WTC11 (cell line): ENCODE measurements at regions not wholly inside any gene's neighbourhood (a gene's known extent, or its start where the extent isn't known, plus 50 kb on each side); places are given as distances from the start of the nearest gene placed in this dataset.

Source experiments
- ATAC-seq: fragments of 200-7000 bp; cut with Tn5 transposase; 2 replicates; pipeline ENCODE4 v1.10.0; 2021; ENCODE audit warnings: mild to moderate bottlenecking, moderate library complexity
- CTCF ChIA-PET: fragments of 300-600 bp; sonication (Branson Sonifier 250); formaldehyde crosslinking; loops from one replicate; lab custom pipeline; 2021; ENCODE audit warnings: antibody characterized with exemption; lab: Charles Lee
- POLR2A ChIA-PET: fragments of 350-600 bp; sonication (Branson Sonifier 250); formaldehyde crosslinking; loops from one replicate; lab custom pipeline; 2021; ENCODE audit warnings: antibody characterized with exemption; lab: Charles Lee
- DNase-seq: peaks from one replicate; pipeline ENCODE4 v3.0.0; 2021; ENCODE audit warnings: low spot score
- H3K27ac Mint-ChIP-seq: 2 replicates; pipeline ENCODE4 v1.8.0; 2021; ENCODE audit warnings: mixed read lengths
- H3K27me3 Mint-ChIP-seq: 2 replicates; pipeline ENCODE4 v1.8.0; 2021; ENCODE audit warnings: low read depth, mild to moderate bottlenecking, moderate library complexity, mixed read lengths
- H3K36me3 Mint-ChIP-seq: 2 replicates; pipeline ENCODE4 v1.8.0; 2021; ENCODE audit warnings: mixed read lengths
- H3K4me1 Mint-ChIP-seq: 2 replicates; pipeline ENCODE4 v1.8.0; 2022; ENCODE audit warnings: mixed read lengths
- H3K4me3 Mint-ChIP-seq: 2 replicates; pipeline ENCODE4 v1.8.0; 2021; ENCODE audit warnings: mild to moderate bottlenecking, moderate library complexity, mixed read lengths
- H3K9me3 Mint-ChIP-seq: 2 replicates; pipeline ENCODE4 v1.8.0; 2021; ENCODE audit warnings: mixed read lengths
- ATF1 ChIP-seq: sonication (generic); formaldehyde crosslinking; IDR thresholded peaks from 2 replicates; pipeline ENCODE4 v1.8.1; 2023; ENCODE audit warnings: mild to moderate bottlenecking, moderate library complexity, missing genetic modification reagents
- CBFB ChIP-seq: sonication (generic); formaldehyde crosslinking; IDR thresholded peaks from 2 replicates; pipeline ENCODE4 v1.8.1; 2022; ENCODE audit warnings: mild to moderate bottlenecking, low read depth, missing genetic modification reagents
- ETV6 ChIP-seq: sonication (generic); formaldehyde crosslinking; IDR thresholded peaks from 2 replicates; pipeline ENCODE4 v1.8.1; 2022; ENCODE audit warnings: mild to moderate bottlenecking, missing genetic modification reagents
- FOXJ3 ChIP-seq: sonication (generic); formaldehyde crosslinking; IDR thresholded peaks from 2 replicates; pipeline ENCODE4 v1.9.0; 2021; ENCODE audit warnings: missing genetic modification reagents, mild to moderate bottlenecking, borderline replicate concordance
- FOXP4 ChIP-seq: sonication (generic); formaldehyde crosslinking; IDR thresholded peaks from 2 replicates; pipeline ENCODE4 v1.8.0; 2022; ENCODE audit warnings: mild to moderate bottlenecking, missing genetic modification reagents
- GRHL2 ChIP-seq: fragments of 250-450 bp; sonication (Bioruptor Pico); IDR thresholded peaks from 2 replicates; pipeline ENCODE4 v1.8.0; 2022; ENCODE audit warnings: mild to moderate bottlenecking, moderate library complexity; ENCODE audit not compliant: insufficient replicate concordance, severe bottlenecking
- HMGA2 ChIP-seq: fragments of 250-450 bp; sonication (Bioruptor Pico); IDR thresholded peaks from 2 replicates; pipeline ENCODE4 v1.4.0; 2021; ENCODE audit warnings: mild to moderate bottlenecking, moderate library complexity
- IRF1 ChIP-seq: sonication (generic); formaldehyde crosslinking; IDR thresholded peaks from 2 replicates; pipeline ENCODE4 v1.8.0; 2023; ENCODE audit warnings: missing genetic modification reagents
- MYBL2 ChIP-seq: sonication (generic); formaldehyde crosslinking; IDR thresholded peaks from 2 replicates; pipeline ENCODE4 v1.8.1; 2023; ENCODE audit warnings: mild to moderate bottlenecking, moderate library complexity, missing genetic modification reagents
- SMAD3 ChIP-seq: sonication (generic); formaldehyde crosslinking; IDR thresholded peaks from 2 replicates; pipeline ENCODE4 v1.8.0; 2022; ENCODE audit warnings: missing genetic modification reagents, mild to moderate bottlenecking, borderline replicate concordance
- SP1 ChIP-seq: sonication (generic); formaldehyde crosslinking; conservative IDR thresholded peaks from 2 replicates; pipeline ENCODE4 v1.8.1; 2022; ENCODE audit warnings: missing genetic modification reagents
- TEAD4 ChIP-seq: sonication (generic); formaldehyde crosslinking; IDR thresholded peaks from 2 replicates; pipeline ENCODE4 v1.8.0; 2022; ENCODE audit warnings: mild to moderate bottlenecking, missing genetic modification reagents
- USF2 ChIP-seq: sonication (generic); formaldehyde crosslinking; IDR thresholded peaks from 2 replicates; pipeline ENCODE4 v1.8.1; 2023; ENCODE audit warnings: mild to moderate bottlenecking, missing genetic modification reagents, moderate library complexity
- ZNF138 ChIP-seq: sonication (generic); formaldehyde crosslinking; conservative IDR thresholded peaks from 2 replicates; pipeline ENCODE4 v1.8.1; 2022; ENCODE audit warnings: mild to moderate bottlenecking, moderate library complexity, missing genetic modification reagents
- ZNF263 ChIP-seq: sonication (generic); formaldehyde crosslinking; IDR thresholded peaks from 2 replicates; pipeline ENCODE4 v1.8.1; 2022; ENCODE audit warnings: low read depth, mild to moderate bottlenecking, moderate library complexity, missing genetic modification reagents
- TF ChIP-seq, protein P1 (sequence below): sonication (generic); formaldehyde crosslinking; IDR thresholded peaks from 2 replicates; pipeline ENCODE4 v1.8.1; 2023; ENCODE audit warnings: mild to moderate bottlenecking, moderate library complexity, missing genetic modification reagents
- TF ChIP-seq, protein P2 (sequence below): fragments of 250-450 bp; sonication (Bioruptor Pico); IDR thresholded peaks from 2 replicates; pipeline ENCODE4 v1.9.0; 2021; ENCODE audit warnings: mild to moderate bottlenecking
- TF ChIP-seq, protein P3 (sequence below): sonication (generic); formaldehyde crosslinking; IDR thresholded peaks from 2 replicates; pipeline ENCODE4 v1.8.0; 2022; ENCODE audit warnings: mild to moderate bottlenecking, missing genetic modification reagents
- TF ChIP-seq, protein P4 (sequence below): sonication (generic); formaldehyde crosslinking; conservative IDR thresholded peaks from 2 replicates; pipeline ENCODE4 v1.8.1; 2023; ENCODE audit warnings: mild to moderate bottlenecking, low read depth, missing genetic modification reagents, moderate library complexity

- TF ChIP-seq IRF1 (CRISPR knock-in tag) (no peak), MYBL2 (CRISPR knock-in tag) (no peak)
- TF ChIP-seq, protein P1, sequence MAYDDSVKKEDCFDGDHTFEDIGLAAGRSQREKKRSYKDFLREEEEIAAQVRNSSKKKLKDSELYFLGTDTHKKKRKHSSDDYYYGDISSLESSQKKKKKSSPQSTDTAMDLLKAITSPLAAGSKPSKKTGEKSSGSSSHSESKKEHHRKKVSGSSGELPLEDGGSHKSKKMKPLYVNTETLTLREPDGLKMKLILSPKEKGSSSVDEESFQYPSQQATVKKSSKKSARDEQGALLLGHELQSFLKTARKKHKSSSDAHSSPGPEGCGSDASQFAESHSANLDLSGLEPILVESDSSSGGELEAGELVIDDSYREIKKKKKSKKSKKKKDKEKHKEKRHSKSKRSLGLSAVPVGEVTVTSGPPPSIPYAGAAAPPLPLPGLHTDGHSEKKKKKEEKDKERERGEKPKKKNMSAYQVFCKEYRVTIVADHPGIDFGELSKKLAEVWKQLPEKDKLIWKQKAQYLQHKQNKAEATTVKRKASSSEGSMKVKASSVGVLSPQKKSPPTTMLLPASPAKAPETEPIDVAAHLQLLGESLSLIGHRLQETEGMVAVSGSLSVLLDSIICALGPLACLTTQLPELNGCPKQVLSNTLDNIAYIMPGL (CRISPR knock-in tag) = no peak
- TF ChIP-seq, protein P2, sequence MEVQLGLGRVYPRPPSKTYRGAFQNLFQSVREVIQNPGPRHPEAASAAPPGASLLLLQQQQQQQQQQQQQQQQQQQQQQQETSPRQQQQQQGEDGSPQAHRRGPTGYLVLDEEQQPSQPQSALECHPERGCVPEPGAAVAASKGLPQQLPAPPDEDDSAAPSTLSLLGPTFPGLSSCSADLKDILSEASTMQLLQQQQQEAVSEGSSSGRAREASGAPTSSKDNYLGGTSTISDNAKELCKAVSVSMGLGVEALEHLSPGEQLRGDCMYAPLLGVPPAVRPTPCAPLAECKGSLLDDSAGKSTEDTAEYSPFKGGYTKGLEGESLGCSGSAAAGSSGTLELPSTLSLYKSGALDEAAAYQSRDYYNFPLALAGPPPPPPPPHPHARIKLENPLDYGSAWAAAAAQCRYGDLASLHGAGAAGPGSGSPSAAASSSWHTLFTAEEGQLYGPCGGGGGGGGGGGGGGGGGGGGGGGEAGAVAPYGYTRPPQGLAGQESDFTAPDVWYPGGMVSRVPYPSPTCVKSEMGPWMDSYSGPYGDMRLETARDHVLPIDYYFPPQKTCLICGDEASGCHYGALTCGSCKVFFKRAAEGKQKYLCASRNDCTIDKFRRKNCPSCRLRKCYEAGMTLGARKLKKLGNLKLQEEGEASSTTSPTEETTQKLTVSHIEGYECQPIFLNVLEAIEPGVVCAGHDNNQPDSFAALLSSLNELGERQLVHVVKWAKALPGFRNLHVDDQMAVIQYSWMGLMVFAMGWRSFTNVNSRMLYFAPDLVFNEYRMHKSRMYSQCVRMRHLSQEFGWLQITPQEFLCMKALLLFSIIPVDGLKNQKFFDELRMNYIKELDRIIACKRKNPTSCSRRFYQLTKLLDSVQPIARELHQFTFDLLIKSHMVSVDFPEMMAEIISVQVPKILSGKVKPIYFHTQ (CRISPR knock-in tag) = no peak
Measured at GRCh38 chr9:79280691-79281090, 291.1 kb upstream of the TLE4 start (continued).

- no peak for ATAC-seq
- Mint-ChIP-seq H3K27me3 (no peaks in the 10 kb centered on the region), H3K4me3 (no peak overlapping the region), H3K4me1 (peaks cover 5% of the 10 kb centered on the region), H3K27ac (no peak overlapping the region), H3K9me3 (peaks cover 17% of the 10 kb centered on the region), H3K36me3 (no peaks in the 10 kb centered on the region)
- no peak for DNase-seq
- CTCF ChIA-PET = no interaction called here
- POLR2A ChIA-PET = no interaction called here
- TF ChIP-seq ZNF263 (CRISPR knock-in tag) (no peak), FOXP4 (no peak), TEAD4 (no peak), GRHL2 (CRISPR knock-in tag) (no peak), ZNF138 (CRISPR knock-in tag) (no peak)
- TF ChIP-seq, all 79 proteins: peak for 0
Measured at GRCh38 chr9:79284081-79284480, 287.7 kb upstream of the TLE4 start.

DNA sequence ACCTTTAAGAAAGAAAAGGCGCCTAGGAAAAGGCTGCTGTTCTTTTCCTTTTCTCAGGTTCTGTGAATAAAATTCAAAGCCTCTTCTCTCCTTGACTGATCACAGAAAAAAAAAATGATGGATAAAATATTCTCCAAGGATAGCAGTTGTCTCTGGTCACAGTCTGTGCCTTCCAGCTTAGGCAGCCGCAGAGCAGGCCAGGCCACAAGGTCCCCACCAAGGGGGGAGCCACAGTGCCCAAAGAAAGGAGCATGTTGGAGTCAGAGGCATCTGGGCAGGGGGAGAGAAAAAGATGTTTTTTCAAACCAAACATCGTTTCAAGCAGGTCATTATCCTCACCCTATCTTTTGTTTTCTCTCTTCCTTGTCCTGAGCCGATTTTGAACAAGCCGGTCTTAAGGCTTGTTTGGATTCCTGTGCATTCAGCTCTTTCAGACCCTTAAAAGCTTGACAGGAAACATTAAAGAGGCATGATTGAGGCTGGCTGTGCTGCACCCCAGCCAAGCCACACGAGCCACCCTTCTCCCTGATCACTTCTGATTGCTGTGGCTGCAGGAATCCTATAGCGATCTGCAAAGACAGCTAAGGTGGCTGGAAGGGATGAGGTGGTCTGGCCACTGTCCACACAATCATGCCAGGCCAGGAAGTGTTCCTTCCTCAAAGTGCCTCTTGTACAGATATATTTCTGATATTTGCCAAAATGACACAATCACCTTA, 284.6 kb upstream of the TLE4 start:
- ChIA-PET POLR2A (no interaction called here), CTCF (interaction anchor here (1.5 kb wide), 1 partner anchor 32 kb away, joined by 5 read pairs; no protein-coding TSS in a partner anchor)
- peak; percentile 51; the same call in 1 of the 2 replicates for ATAC-seq
- no peak overlapping the region for H3K27ac Mint-ChIP-seq
- H3K4me3 Mint-ChIP-seq = no peak overlapping the region
- peaks cover 5% of the 10 kb centered on the region for H3K4me1 Mint-ChIP-seq
- DNase-seq = no peak
- H3K9me3 Mint-ChIP-seq = no peaks in the 10 kb centered on the region; the same call in 1 of the 2 replicates
- no peaks in the 10 kb centered on the region for H3K36me3 Mint-ChIP-seq
- TF ChIP-seq, protein P3, sequence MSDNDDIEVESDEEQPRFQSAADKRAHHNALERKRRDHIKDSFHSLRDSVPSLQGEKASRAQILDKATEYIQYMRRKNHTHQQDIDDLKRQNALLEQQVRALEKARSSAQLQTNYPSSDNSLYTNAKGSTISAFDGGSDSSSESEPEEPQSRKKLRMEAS (CRISPR knock-in tag) = no peak
- TF ChIP-seq, protein P1 (CRISPR knock-in tag) = no peak
- TF ChIP-seq ETV6 (CRISPR knock-in tag) (no peak), FOXJ3 (CRISPR knock-in tag) (no peak), HMGA2 (CRISPR knock-in tag) (no peak), ATF1 (CRISPR knock-in tag) (no peak), SMAD3 (CRISPR knock-in tag) (no peak), USF2 (CRISPR knock-in tag) (no peak), SP1 (CRISPR knock-in tag) (no peak), CBFB (CRISPR knock-in tag) (no peak)
- TF ChIP-seq, protein P4, sequence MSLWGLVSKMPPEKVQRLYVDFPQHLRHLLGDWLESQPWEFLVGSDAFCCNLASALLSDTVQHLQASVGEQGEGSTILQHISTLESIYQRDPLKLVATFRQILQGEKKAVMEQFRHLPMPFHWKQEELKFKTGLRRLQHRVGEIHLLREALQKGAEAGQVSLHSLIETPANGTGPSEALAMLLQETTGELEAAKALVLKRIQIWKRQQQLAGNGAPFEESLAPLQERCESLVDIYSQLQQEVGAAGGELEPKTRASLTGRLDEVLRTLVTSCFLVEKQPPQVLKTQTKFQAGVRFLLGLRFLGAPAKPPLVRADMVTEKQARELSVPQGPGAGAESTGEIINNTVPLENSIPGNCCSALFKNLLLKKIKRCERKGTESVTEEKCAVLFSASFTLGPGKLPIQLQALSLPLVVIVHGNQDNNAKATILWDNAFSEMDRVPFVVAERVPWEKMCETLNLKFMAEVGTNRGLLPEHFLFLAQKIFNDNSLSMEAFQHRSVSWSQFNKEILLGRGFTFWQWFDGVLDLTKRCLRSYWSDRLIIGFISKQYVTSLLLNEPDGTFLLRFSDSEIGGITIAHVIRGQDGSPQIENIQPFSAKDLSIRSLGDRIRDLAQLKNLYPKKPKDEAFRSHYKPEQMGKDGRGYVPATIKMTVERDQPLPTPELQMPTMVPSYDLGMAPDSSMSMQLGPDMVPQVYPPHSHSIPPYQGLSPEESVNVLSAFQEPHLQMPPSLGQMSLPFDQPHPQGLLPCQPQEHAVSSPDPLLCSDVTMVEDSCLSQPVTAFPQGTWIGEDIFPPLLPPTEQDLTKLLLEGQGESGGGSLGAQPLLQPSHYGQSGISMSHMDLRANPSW = no peak
- no peaks in the 10 kb centered on the region for H3K27me3 Mint-ChIP-seq
